NCI-H128 (cell line): ENCODE measurements at regions not wholly inside any gene's neighbourhood (a gene's known extent, or its start where the extent isn't known, plus 50 kb on each side); places are given as distances from the start of the nearest gene placed in this dataset.
"Not testable (repeated sequence)": the region's sequence is repeated elsewhere in the genome, so short reads cannot be mapped to it uniquely, and the experiment has no call there.

Source experiments
- DNase-seq: peaks from one replicate; lab custom pipeline; 2025; ENCODE audit not compliant: unreplicated experiment; lab: John Stamatoyannopoulos, UW

DNA sequence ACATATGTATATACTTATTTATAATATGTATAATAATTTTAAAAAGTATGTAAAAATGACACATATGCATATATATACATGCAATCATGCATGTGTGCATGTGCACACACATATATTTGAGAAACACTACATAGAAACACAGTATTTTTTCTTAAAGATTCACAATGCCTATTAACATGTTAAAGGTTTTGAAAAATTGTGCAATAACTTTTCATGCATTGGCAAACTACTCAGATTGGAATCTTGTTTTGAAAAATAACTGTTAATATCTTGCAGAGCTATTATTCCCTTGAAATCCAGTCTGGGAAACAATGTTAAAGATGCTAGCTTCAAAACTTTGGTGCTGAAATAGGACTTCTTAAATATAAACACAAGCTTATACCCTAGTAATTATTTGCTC, 256.2 kb upstream of the P2RY1 start:
- no peak for DNase-seq

DNA sequence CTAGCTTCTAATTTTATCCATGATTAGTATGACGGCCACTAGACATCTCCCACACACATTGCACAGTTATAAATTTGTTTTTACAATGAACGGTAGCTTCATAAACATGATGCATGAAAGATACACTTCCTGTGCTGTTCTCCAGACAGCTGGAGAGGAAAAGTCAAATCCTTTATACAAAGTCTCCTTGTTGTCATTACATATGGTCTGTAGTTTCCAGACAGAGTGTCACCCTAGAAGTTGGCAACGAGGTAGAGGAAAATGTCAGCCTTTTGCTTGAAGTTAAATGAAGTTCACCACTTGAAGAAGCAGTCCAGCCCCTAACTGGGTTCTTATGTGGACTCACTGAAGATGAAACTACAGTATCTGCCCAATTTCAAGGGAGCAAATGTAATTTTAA, 253.0 kb upstream of the P2RY1 start:
- DNase-seq: no peak

DNA sequence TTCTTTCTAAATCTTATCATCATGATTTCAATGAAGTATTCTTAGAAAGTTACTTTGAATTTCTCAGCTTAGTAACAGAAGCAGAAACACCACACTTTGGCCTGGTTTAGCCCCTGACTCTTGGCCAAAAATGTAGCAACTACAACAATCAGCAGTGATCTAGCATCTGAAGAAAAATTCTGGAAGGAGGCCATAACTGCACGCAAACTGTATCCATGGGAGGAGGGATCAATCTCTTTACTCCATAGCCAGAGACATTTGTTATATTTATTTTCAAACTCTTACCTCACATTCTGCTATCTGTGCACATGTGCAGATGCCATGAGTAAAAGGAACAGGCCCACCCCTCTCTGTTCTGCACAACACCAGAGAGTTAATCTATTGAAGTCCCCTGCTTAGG, 251.0 kb upstream of the P2RY1 start:
- DNase-seq: no peak

DNA sequence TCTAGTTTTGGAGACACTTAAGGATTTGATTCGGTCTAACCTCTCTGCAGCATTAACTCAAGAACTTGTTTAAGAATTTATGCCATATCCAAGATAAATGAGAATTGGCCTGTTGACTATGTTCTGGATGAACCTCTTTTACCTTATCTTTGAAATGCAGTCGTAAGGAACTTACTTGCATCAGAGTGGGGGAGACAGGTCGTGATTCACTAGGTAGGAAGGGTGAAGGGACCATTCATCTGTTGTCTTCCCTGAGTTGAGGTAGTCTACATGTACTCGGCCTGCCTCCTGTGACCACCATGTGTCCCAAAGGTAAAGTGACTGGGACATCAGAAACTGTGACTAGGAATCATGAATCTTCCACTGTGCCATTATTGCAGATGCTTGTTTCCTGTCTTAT, 248.0 kb upstream of the P2RY1 start:
- DNase-seq: no peak

DNA sequence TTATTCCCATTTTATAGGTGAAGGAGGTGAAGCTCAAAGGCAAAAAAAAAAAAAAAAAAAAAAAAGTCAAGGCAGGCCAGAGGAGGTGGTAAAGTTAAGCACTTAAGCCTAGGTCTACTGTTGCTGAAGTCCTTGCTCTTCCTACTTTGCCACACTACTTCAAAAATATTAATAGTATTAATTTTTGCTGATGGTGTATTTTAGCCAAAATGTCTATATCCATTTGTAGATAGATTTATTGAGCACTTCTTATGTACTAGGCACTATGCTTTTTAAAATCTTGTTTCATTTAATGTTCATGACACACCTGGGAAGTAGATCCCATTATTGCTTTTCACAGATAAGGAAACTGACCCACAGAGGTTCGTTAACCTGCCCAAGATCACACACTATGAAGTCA, 247.1 kb upstream of the P2RY1 start:
- no peak for DNase-seq

DNA sequence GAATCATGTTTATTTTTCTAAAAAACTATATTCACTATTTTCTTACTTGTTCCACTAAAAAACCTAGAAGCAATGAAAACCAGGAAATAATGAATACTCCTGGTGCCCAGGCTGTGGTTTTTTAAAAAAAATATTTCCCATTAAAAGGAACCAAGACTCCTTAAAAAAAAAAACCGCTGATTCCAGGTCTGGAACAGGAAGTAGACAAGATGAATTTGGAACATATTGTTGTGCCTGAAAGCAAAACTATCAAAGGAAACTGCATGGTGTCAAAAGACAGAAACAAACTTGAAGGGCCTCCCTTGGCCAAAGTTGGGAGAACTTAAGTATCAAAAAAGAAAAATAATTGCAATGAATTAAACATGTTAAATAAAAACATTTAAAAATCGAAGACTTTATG, 245.3 kb upstream of the P2RY1 start:
- no peak for DNase-seq

DNA sequence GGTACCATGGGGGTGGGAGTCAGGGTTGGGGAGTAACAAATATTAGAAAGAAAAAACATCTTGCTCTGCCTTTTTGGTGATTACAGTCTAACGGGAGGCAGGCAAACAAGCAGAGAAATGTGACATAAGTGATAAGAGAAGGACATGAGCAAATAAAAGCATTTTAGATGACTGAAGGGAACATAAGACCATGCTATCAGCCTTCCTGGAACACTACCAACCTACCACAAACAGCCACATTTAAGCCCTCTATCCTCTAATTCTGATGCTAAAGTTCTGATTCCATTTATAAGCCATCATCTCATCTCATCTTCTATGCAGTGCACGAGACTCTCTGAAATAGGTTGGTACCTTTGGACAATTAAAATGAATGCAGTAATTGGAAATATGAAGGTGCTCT, 243.4 kb upstream of the P2RY1 start:
- no peak for DNase-seq

DNA sequence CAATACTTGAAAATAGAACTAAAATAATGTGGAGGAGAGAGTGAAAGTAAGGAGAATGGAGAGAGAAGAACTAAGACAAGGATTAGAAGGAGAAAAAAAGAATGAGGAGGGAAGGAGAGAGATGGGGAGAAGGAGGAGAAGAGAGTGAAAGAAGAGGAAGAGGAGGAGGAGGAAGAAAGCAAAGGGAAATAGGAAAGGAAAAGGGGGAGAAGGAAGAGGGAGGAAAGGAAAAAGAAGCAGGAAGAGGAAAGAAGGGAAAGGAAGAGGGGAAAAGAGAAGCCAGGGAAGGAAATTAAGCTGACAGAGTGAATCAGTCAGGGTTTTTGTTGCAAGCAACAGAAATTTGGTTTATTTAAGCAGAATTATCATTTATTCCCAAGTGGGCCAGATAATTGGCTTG, 241.7 kb upstream of the P2RY1 start:
- no peak for DNase-seq

DNA sequence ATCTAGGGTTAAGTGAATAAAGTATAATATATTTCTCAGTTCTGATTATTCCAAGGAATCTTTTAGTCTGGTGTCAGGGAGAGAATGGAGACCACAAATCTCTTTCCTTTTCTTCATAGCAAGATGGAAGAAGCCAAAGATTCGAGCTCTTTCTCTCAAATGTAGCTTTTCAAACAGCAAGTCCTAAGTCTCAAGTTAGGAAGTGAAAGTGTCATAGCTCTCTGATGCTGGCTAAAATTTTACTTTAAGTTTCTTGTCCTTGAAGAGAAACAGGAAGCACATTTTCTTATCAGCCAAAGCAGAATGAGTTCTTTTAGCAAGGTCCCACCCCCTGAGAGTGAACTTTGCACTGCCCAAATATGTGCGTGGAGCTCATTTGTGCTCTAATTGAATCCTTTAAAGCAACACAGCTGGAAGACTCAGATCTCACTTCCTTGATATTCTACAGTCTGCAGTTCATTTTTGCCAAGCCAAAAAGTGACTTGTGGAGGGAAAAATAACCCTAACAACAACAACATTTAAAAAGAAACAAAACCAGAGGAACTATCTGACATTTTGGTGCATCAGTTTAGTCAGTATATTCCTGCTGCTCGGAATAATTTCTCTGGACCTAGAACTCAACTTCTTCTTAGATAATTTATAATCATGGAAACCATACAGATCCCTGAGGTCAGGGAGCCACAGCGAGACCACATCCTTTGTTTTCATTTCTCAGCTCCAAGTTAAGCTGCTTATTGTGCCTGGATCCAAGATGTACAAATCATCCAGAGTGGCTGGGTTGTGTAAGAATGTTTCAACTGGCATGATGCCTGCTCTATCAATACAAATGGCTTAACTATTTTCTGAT, 238.7 kb upstream of the P2RY1 start:
- DNase-seq: no peak

DNA sequence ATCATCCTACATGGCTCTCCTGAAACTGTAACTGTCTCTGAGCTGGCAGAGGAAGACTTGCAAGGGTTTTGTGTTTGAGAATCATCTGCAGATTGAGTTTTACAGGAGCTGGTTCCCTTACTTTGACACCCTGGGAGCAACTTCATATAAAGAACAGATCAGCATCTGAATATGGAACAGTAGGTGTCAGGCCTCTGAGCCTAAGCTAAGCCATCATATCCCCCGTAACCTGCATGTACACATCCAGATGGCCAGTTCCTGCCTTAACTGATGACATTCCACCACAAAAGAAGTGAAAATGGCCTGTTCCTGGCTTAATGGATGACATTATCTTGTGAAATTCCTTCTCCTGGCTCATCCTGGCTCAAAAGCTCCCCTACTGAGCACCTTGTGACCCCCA, 238.1 kb upstream of the P2RY1 start:
- not testable (repeated sequence) for DNase-seq

DNA sequence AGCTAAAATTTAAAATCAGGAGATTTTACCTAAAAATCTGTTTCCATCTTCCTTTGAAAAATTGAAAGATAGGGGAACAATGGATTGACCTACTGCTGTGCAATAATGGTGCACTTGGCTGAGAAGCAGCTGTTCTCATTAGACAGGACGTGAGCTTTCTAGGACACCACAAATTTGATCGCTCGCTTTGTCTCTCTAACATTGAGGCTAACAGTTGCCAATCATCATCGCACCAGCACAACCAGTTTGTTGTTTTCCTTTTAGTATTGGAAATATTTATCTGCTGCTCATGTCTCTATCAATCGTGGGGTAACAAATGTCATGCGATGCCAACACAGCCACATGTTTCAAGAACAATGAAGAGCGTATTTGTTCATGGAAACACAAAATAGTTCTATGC, 228.8 kb upstream of the P2RY1 start:
- no peak for DNase-seq

DNA sequence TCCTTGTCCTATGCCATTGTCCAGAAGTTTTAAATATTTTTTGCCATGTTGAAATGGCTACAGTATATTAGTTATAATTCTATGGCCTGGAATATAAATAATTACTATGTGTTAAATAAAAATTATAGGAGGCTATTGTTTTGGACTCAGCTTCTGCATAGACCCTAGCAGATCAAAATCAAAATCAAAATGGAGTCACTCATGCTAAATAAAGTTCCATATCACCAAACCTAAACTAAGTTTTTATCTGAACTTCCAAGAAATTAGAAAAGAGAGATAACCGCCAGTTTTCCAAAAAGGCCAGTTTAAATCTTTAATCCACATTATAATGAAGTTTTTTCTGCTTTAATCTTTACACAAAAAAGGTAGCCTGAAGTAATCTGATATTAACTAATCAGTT, 227.8 kb upstream of the P2RY1 start:
- no peak for DNase-seq

DNA sequence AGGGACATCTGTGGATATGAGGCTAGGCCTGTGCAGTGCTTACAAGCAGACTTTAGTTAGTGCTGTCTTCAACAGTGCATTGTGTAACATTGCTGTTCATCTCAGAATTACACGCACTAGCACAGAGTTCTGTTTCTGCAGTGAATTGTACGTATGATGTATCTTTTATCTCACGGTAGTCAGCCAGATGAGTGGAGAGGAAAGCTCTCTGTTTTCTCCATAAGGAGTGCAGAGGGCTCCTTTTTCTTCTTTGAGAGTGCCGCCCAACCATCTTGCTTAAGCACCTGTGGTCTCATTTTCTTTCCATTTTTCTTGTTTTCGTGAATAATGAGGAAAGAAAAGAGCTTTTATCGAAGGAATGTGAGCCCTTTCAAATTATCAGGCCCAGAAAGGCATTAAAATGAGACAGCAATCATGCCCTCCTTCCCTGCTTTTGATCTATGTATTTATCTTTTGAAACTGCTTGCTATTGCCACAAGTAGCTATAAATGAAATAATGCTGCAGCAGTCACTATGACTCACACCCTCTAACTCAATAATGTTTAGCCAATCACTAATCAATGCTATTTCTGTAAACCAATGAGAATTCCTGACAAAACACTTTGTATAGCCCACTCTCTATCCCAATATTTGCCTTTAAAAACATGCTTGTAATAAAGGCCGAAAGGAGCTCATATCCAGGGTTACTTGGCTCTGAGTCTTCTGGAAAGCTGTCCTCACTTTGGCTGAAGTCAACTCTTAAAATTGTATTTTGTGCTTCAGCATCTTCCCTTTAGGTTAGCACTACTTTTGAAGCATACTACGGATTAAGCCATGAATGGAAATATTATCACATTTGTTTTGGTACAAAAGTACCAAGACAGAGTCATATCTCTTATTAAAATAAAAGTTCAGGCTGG, 226.0 kb upstream of the P2RY1 start:
- no peak for DNase-seq

DNA sequence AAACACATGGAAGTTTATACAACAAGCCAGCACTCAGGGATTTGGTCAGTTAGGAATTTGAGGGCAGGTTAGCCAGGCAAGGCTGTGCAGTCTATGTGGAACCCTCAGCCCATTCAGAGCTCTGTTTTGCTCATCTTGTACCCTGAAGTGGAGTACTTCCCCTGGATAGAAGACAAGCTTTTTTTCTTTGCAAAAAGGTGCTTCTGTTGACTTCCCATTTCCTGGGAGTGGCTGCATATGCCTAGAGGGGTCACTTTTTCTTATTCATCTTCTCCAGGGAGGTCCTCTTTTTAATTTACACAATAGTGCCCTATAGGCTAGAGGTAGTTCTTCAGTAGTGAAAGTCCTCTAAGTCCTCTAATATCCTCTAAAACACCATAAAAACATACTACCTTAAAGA, 225.0 kb upstream of the P2RY1 start:
- no peak for DNase-seq

DNA sequence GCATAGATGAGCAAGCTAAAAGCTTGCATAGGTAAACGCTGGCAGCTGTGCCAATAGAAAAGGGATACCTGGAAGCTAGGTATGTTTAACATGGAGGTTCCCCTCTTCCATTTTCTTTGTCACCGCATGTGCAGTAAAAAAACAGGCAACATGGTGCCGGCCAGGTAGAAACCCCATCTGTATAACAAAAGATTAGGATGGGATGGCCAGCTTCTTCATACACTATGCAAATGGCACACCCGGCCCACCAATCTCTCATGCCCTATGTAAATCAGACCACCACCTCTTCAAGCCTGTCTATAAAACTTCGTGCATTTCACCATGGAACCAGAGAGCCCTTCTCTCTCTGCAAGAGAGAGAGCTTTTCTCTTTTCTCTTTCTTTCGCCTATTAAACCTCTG, 224.3 kb upstream of the P2RY1 start:
- DNase-seq: no peak

DNA sequence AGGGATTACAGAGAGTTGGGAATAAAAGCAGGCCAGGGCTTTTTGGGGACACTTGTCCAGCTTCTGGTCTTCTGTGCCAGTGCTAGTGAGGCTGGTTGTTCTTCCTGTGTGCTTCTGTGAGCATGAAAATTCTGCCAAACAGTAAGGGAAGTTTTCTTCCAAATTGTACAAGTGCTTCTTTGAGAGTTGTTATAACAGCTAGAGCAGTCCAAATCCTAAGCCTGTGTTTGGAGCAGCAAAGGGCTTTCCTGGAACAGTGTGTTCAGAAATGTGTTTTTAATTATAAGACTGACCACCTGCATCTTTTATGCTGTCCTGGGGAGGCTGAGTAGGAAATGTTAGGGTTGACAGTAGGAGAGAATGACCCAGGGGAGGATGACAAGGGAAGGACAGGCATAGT, 223.0 kb upstream of the P2RY1 start:
- DNase-seq: no peak

DNA sequence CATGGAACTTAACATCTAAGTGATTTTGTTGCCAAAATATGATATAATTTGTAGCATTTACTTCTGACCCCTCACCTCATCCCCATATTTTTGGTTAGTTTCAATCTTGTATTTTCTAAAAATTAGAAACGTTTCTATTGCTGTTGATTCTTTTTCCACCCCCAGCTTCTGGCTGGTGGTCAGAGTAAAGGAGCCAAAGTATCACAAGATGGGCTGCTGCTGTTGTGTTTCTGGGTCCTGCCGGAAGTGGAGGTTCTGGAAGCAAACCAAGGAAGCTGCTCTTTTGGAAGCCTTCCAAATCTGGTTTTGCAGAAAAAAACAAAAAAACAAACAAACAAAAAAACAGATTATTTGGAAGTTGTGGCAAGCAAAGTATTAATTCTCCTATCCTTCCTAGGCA, 221.1 kb upstream of the P2RY1 start:
- DNase-seq: no peak

DNA sequence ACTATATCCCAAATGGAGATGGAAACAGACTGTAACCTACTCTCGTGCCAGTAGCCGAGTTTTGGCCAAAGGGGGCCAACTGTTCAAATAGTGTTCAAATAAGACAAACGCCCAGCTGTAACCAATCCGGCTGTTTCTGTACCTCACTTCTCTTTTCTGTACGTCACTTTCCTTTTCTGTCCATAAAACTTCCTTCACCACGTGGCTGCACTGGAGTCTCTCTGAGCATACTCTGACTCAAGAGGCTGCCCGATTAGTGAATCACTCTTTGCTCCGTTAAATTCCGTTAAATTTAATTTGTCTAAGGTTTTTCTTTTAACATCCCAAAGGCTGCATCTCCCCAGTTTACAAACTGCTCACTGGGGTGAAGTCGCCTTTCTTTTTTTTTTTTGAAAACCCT, 219.2 kb upstream of the P2RY1 start:
- no peak for DNase-seq

DNA sequence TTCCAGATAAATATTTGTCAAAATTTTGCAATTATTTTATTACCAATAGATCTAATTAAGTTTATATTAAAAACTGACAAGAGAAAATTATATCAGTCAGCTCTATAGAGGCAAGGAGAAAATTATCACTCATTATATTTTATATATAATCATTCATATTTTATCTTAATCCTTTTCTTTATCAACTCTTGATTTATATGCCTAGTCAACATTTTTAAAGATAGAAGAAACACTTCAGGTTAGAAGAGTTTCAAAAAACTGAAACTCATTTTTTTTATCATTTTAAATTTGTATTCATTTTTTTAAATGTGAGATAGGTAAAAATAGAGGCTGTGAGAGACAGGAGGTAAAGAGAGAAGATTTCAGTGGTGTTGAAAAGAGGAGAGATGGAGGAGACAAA, 217.3 kb upstream of the P2RY1 start:
- no peak for DNase-seq

DNA sequence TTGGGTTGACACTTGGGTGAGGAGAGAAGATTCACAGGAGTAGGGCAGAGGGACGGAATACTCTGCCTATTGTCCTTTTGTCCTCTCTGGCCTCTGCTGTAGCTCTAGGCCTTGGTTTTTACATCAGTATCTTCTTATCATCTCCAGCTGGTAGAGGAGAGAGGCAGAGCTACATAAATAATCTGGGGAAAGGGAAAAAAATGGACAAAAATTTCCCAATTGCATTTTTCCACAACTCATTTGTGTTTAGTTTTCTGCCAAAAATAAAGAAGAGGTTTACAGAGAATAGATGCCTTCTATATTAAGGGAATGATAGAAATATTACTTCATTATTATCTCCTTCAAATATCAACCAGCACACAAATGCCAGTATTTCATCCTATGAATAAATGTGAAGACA, 216.4 kb upstream of the P2RY1 start:
- no peak for DNase-seq

DNA sequence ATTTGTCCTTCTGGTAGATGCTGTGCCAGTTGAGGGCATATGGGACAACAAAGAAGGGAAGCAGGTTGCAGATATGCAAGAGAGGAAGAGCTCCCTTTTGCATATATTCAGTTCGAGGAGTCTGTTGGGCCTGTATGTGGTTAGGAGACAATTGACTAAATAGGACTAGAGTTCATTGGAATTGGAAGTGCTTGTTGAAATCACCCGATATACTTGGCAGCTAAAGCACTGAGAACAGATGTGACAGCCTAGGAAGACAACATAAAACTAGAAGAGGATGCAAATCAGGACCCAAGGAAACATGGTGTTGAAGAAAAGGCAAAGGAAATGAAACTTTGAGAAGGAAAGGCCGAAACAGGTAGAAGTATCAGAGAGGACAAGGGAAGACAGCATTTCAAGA, 215.2 kb upstream of the P2RY1 start:
- no peak for DNase-seq

DNA sequence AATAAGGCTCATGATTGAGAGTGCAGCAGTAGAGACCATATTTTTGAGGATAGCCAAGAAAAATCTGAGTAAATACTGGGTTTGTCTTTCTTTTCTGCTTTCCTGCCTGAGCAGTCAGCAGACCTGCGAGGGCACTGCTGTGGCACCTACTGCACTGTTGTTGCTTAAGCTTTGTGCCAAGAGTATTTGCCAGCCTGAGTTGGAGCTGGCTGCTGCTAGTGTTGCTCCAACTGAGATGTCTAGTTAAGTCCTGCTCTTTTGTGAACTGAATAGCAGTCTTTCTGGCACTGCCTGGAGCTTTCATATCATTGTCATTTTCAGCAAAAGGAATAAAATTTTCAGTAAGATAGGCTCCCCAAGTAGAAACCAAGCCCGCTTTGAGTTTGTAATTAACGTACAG, 214.5 kb upstream of the P2RY1 start:
- no peak for DNase-seq
